Chondrocyte (in vitro differentiated cells): ENCODE measurements at regions not wholly inside any gene's neighbourhood (a gene's known extent, or its start where the extent isn't known, plus 50 kb on each side); places are given as distances from the start of the nearest gene placed in this dataset.

ENCODE experiments used
- DNase-seq: peaks from one replicate; pipeline ENCODE4 v3.0.0; 2021; ENCODE audit warnings: mixed read lengths, low spot score
- H3K27ac Mint-ChIP-seq: one replicate; pipeline ENCODE4 v1.8.0; 2021; ENCODE audit warnings: mild to moderate bottlenecking, moderate library complexity, mixed read lengths; ENCODE audit not compliant: unreplicated experiment
- H3K27me3 Mint-ChIP-seq: 2 replicates; pipeline ENCODE4 v1.8.0; 2021; ENCODE audit warnings: low read depth, mixed read lengths
- H3K36me3 Mint-ChIP-seq: 2 replicates; pipeline ENCODE4 v1.8.0; 2021; ENCODE audit warnings: low read depth, mixed read lengths
- H3K4me1 Mint-ChIP-seq: 2 replicates; pipeline ENCODE4 v1.8.0; 2021; ENCODE audit warnings: low read depth, mild to moderate bottlenecking, mixed read lengths
- H3K4me3 Mint-ChIP-seq: one replicate; pipeline ENCODE4 v1.8.0; 2021; ENCODE audit warnings: mild to moderate bottlenecking, moderate library complexity, mixed read lengths; ENCODE audit not compliant: unreplicated experiment
- H3K9me3 Mint-ChIP-seq: 2 replicates; pipeline ENCODE4 v1.8.0; 2021; ENCODE audit warnings: low read depth, mixed read lengths
- TF ChIP-seq, protein P1 (sequence below): fragments of 200-600 bp; sonication (generic); IDR thresholded peaks from 2 replicates; pipeline ENCODE4 v1.5.0; 2021; ENCODE audit warnings: antibody characterized with exemption, mild to moderate bottlenecking, moderate library complexity

GRCh38 chr15:66638377-66638776 lies 63.7 kb upstream of the SMAD6 start:
- Mint-ChIP-seq H3K27ac (no peak overlapping the region), H3K36me3 (no peaks in the 10 kb centered on the region), H3K4me1 (peaks cover 12% of the 10 kb centered on the region), H3K9me3 (no peaks in the 10 kb centered on the region), H3K4me3 (no peak overlapping the region), H3K27me3 (no peaks in the 10 kb centered on the region)
- TF ChIP-seq, protein P1, sequence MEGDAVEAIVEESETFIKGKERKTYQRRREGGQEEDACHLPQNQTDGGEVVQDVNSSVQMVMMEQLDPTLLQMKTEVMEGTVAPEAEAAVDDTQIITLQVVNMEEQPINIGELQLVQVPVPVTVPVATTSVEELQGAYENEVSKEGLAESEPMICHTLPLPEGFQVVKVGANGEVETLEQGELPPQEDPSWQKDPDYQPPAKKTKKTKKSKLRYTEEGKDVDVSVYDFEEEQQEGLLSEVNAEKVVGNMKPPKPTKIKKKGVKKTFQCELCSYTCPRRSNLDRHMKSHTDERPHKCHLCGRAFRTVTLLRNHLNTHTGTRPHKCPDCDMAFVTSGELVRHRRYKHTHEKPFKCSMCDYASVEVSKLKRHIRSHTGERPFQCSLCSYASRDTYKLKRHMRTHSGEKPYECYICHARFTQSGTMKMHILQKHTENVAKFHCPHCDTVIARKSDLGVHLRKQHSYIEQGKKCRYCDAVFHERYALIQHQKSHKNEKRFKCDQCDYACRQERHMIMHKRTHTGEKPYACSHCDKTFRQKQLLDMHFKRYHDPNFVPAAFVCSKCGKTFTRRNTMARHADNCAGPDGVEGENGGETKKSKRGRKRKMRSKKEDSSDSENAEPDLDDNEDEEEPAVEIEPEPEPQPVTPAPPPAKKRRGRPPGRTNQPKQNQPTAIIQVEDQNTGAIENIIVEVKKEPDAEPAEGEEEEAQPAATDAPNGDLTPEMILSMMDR: no peak
- no peak for DNase-seq

- Mint-ChIP-seq H3K27me3 (no peaks in the 10 kb centered on the region), H3K36me3 (no peaks in the 10 kb centered on the region), H3K4me1 (peaks cover 31% of the 10 kb centered on the region), H3K4me3 (no peak overlapping the region), H3K27ac (no peak overlapping the region), H3K9me3 (no peaks in the 10 kb centered on the region)
- TF ChIP-seq, protein P1: no peak
- no peak for DNase-seq
Observed at GRCh38 chr15:66641485-66642315, 60.3 kb upstream of the SMAD6 start.

GRCh38 chr15:66642514-66642913 lies 59.5 kb upstream of the SMAD6 start:
- Mint-ChIP-seq H3K27ac (no peak overlapping the region), H3K4me1 (peaks cover 36% of the 10 kb centered on the region), H3K9me3 (no peaks in the 10 kb centered on the region), H3K4me3 (no peak overlapping the region), H3K36me3 (no peaks in the 10 kb centered on the region), H3K27me3 (no peaks in the 10 kb centered on the region)
- TF ChIP-seq, protein P1: no peak
- no peak for DNase-seq

DNA sequence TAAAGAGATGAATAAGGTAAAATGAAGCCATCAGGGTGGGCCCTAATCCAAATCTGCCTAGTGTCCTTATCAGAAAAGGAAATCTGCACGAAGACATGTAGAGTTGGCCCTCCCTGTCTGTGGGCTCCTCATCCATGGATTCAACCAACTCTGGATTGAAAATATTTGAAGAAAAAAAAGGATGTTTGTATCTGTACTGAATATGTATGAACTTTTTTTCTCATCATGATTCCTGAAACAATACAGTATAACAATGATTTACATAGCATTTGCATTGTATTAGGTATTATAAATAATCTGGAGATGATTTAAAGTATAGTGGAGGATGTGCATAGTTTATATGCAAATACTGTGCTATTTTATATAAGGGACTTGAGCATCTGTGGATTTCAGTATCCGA lies 59.0 kb upstream of the SMAD6 start:
- Mint-ChIP-seq H3K36me3 (no peaks in the 10 kb centered on the region), H3K4me3 (no peak overlapping the region), H3K27ac (no peak overlapping the region), H3K27me3 (no peaks in the 10 kb centered on the region), H3K4me1 (peaks cover 36% of the 10 kb centered on the region), H3K9me3 (no peaks in the 10 kb centered on the region)
- TF ChIP-seq, protein P1: no peak
- DNase-seq: no peak

GRCh38 chr15:66644000-66644787 lies 57.8 kb upstream of the SMAD6 start:
- DNase-seq: no peak
- Mint-ChIP-seq H3K27ac (peak overlapping the region; percentile 88), H3K4me1 (peaks cover 36% of the 10 kb centered on the region), H3K9me3 (no peaks in the 10 kb centered on the region), H3K4me3 (no peak overlapping the region), H3K27me3 (no peaks in the 10 kb centered on the region), H3K36me3 (no peaks in the 10 kb centered on the region)
- TF ChIP-seq, protein P1: no peak
